HepG2 (cell line): ENCODE measurements at regions not wholly inside any gene's neighbourhood (a gene's known extent, or its start where the extent isn't known, plus 50 kb on each side); places are given as distances from the start of the nearest gene placed in this dataset.
"Not testable (repeated sequence)": the region's sequence is repeated elsewhere in the genome, so short reads cannot be mapped to it uniquely, and the experiment has no call there.

Experiments used
- ATAC-seq: fragments of 200-7000 bp; cut with Tn5 transposase; 3 replicates; pipeline ENCODE4 v1.9.1; 2020; ENCODE audit warnings: mild to moderate bottlenecking, moderate library complexity
- BruUV-seq: library from RNA; stranded (reverse); fragments of 400-500 nt; replicated peaks from 2 replicates; lab custom pipeline; 2021; lab: Mats Ljungman, UMichigan
- CTCF ChIA-PET: fragments of 300-600 bp; formaldehyde crosslinking; extraction: SDS; loops from one replicate; lab custom pipeline; 2021; ENCODE audit warnings: low total read pairs, inconsistent platforms, low intra/inter-chr PET ratio; lab: Yijun Ruan, JAX
- POLR2A ChIA-PET: fragments of 350-600 bp; sonication (Branson Sonifier 250); formaldehyde crosslinking; loops from one replicate; lab custom pipeline; 2020; ENCODE audit warnings: antibody characterized with exemption, inconsistent platforms; lab: Yijun Ruan, JAX
- DNase-seq: peaks from one replicate; pipeline ENCODE4 v3.0.0-alpha.2; 2015; ENCODE audit warnings: low spot score
- FAIRE-seq: peaks from 3 replicates; lab custom pipeline; 2011; peaks lifted over from hg19 to GRCh38; lab: Jason Lieb, UNC
- H2AFZ ChIP-seq: one replicate; pipeline ENCODE4 v1.6.1; 2011; ENCODE audit warnings: low read length, inconsistent platforms
- H3K27ac ChIP-seq: fragments of 300-600 bp; 3 replicates; pipeline ENCODE4 v1.8.0; 2011; ENCODE audit warnings: mixed run types, mild to moderate bottlenecking, mixed read lengths, low read length, inconsistent platforms; ENCODE audit not compliant: insufficient read depth; ENCODE audit errors: extremely low read length
- H3K27me3 ChIP-seq, 2 experiments: fragments of 200-600 bp in 1 of 2; 2 replicates in 1 of 2; 3 replicates in 1 of 2; pipeline versions ENCODE4 v1.6.0 to v1.8.0; 2011; ENCODE audit warnings: low read length in 2 of 2, mild to moderate bottlenecking in 2 of 2, moderate library complexity in 2 of 2, inconsistent platforms in 1 of 2; ENCODE audit not compliant: insufficient read depth in 2 of 2, control insufficient read depth in 1 of 2
- H3K36me3 ChIP-seq, 2 experiments: fragments of 200-600 bp in 1 of 2; replicated peaks in 1 of 2; 2 replicates in 1 of 2; 3 replicates in 1 of 2; pipeline versions ENCODE4 v1.5.1 to v1.8.0; 2011; ENCODE audit warnings: low read length in 2 of 2, inconsistent platforms in 1 of 2; ENCODE audit not compliant: insufficient read depth in 2 of 2, control insufficient read depth in 1 of 2
- H3K4me1 ChIP-seq: 2 replicates; pipeline ENCODE4 v1.5.1; 2012; ENCODE audit warnings: low read length, inconsistent platforms; ENCODE audit not compliant: insufficient read depth
- H3K4me2 ChIP-seq: 2 replicates; pipeline ENCODE4 v1.6.0; 2011; ENCODE audit warnings: low read depth, low read length, inconsistent platforms
- H3K4me3 ChIP-seq, 3 experiments: fragments of 200-600 bp in 1 of 3; sonication (generic), shearing (Covaris generic) in 1 of 3; replicated peaks in 1 of 3; 2 replicates each; pipeline ENCODE4 v1.5.1; 2011 to 2016; ENCODE audit warnings: low read length in 3 of 3, inconsistent platforms in 2 of 3, low read depth in 2 of 3, mild to moderate bottlenecking in 2 of 3, control low read depth in 1 of 3, mixed read lengths in 1 of 3; ENCODE audit not compliant: insufficient read depth in 1 of 3
- H3K79me2 ChIP-seq: one replicate; pipeline ENCODE4 v1.6.1; 2011; ENCODE audit warnings: low read length, inconsistent platforms; ENCODE audit not compliant: insufficient read depth
- H3K9ac ChIP-seq: 2 replicates; pipeline ENCODE4 v1.6.0; 2011; ENCODE audit warnings: mild to moderate bottlenecking, low read depth, low read length, inconsistent platforms; ENCODE audit not compliant: insufficient read depth
- H3K9me3 ChIP-seq: 2 replicates; pipeline ENCODE4 v1.5.1; 2012; ENCODE audit warnings: mild to moderate bottlenecking, low read length
- H4K20me1 ChIP-seq: 2 replicates; pipeline ENCODE4 v1.6.0; 2011; ENCODE audit warnings: inconsistent platforms, mild to moderate bottlenecking, low read length, moderate library complexity; ENCODE audit not compliant: insufficient read depth
- WGBS: methylation state at CpG from one replicate; pipeline ENCODE4 v1.1.6; 2017; ENCODE audit warnings: low lambda C conversion rate; 5-methylcytosine and 5-hydroxymethylcytosine counted together
- in situ Hi-C: cut with HindIII; loops from 2 replicates; pipeline ENCODE4 v1.10.0; 2017; ENCODE audit warnings: low pct_unique_long_range_greater_than_20kb; ENCODE audit not compliant: extremely low pct_ligation_motif_present
- intact Hi-C: fragments of 100-400 bp; cut with micrococcal nuclease; formaldehyde crosslinking; loops from one replicate; pipeline ENCODE4 v1.10.0; 2022; ENCODE audit not compliant: unreplicated experiment
- small RNA-seq, 3 experiments: library from RNA; depleted of rRNA; stranded (forward); fragments of <200 nt; gene quantifications; one replicate each; pipeline ENCODE3, GENCODE V24; 2012; ENCODE audit warnings: low read depth in 2 of 3, low replicate concordance in 1 of 3; ENCODE audit not compliant: insufficient read length in 3 of 3, insufficient read depth in 2 of 3

- H3K4me3 ChIP-seq, H3K9ac ChIP-seq, H3K4me2 ChIP-seq, CTCF ChIA-PET, H3K79me2 ChIP-seq, ATAC-seq, DNase-seq, POLR2A ChIA-PET, H3K4me1 ChIP-seq, H2AFZ ChIP-seq, H3K36me3 ChIP-seq, FAIRE-seq, H4K20me1 ChIP-seq, BruUV-seq, intact Hi-C loops, H3K27ac ChIP-seq, H3K9me3 ChIP-seq, H3K27me3 ChIP-seq: not testable (repeated sequence)
- in situ Hi-C loops = loop anchor here (10.0 kb wide), 1 partner anchor 366 kb away; no protein-coding TSS in a partner anchor
- 50% methylated on average over 12 of the region's 12 CpGs for WGBS
Observed at GRCh38 chr12:131660401-131660800, 50.5 kb upstream of the SFSWAP start.

Small RNAs in the stretch of these regions (small RNA-seq; reads per million reads assigned to genes)
- 0 reads per million in 3 experiments for gene AC140063.1
- gene RNA5SP376 = 0 reads per million in 3 experiments
